ENCODE measurements at regions not wholly inside any gene's neighbourhood (a gene's known extent, or its start where the extent isn't known, plus 50 kb on each side); places are given as distances from the start of the nearest gene placed in this dataset.

GRCh38 chr9:1256178-1256577 lies 206.0 kb downstream of the DMRT2 start:
- DNase-seq, result no peak
- TF ChIP-seq ELF1 (IDR thresholded peaks at IDR 0.05) (no peak), USF2 (IDR thresholded peaks at IDR 0.05; ENCODE audit: borderline replicate concordance, low read depth, low read length) (no peak)
- Histone ChIP-seq H3K9me3 (no peaks in the 10 kb centered on the region), H3K9ac (no peak overlapping the region), H3K79me2 (ENCODE audit: insufficient read depth) (no peaks in the 10 kb centered on the region), H3K4me1 (ENCODE audit: control insufficient read depth in 1 of 2, insufficient read depth in 2 of 2, low read depth in 1 of 2, low read length in 1 of 2) (no peaks in the 10 kb centered on the region), H4K20me1 (ENCODE audit: insufficient read depth) (no peaks in the 10 kb centered on the region), H3K4me2 (no peak overlapping the region), H3K9me2 (no peaks in the 10 kb centered on the region), H3F3A (replicated peaks; ENCODE audit: insufficient read depth) (no peaks in the 10 kb centered on the region), H2AFZ (ENCODE audit: low read depth) (no peak overlapping the region), H3K4me3 (ENCODE audit: low read depth in 2 of 2, low read length in 1 of 2) (no peak overlapping the region), H3K27me3 (ENCODE audit: insufficient read depth) (no peaks in the 10 kb centered on the region), H3K36me3 (replicated peaks in 1 of 2; ENCODE audit: control insufficient read depth in 1 of 2, insufficient read depth in 2 of 2, low read length in 1 of 2) (no peaks in the 10 kb centered on the region), H3K27ac (ENCODE audit: low read depth in 2 of 2, low read length in 1 of 2) (no peak overlapping the region)
- ChIA-PET CTCF (no interaction called here), POLR2A (no interaction called here)
- WGBS (ENCODE audit: low lambda C conversion rate), result 10% methylated on average over 6 of the region's 6 CpGs

- Histone ChIP-seq H3K4me2 (no peak overlapping the region), H3K9me2 (no peaks in the 10 kb centered on the region), H3K4me1 (ENCODE audit: control insufficient read depth in 1 of 2, insufficient read depth in 2 of 2, low read depth in 1 of 2, low read length in 1 of 2) (no peaks in the 10 kb centered on the region), H2AFZ (ENCODE audit: low read depth) (no peak overlapping the region), H4K20me1 (ENCODE audit: insufficient read depth) (no peaks in the 10 kb centered on the region), H3K36me3 (replicated peaks in 1 of 2; ENCODE audit: control insufficient read depth in 1 of 2, insufficient read depth in 2 of 2, low read length in 1 of 2) (no peaks in the 10 kb centered on the region), H3K27me3 (ENCODE audit: insufficient read depth) (no peaks in the 10 kb centered on the region), H3K79me2 (ENCODE audit: insufficient read depth) (no peaks in the 10 kb centered on the region), H3F3A (replicated peaks; ENCODE audit: insufficient read depth) (no peaks in the 10 kb centered on the region), H3K27ac (ENCODE audit: low read depth in 2 of 2, low read length in 1 of 2) (no peak overlapping the region), H3K9ac (no peak overlapping the region), H3K4me3 (ENCODE audit: low read depth in 2 of 2, low read length in 1 of 2) (no peak overlapping the region), H3K9me3 (no peaks in the 10 kb centered on the region)
- no peak for DNase-seq
- ChIA-PET POLR2A (no interaction called here), CTCF (no interaction called here)
- 23% methylated on average over 2 of the region's 2 CpGs for WGBS (ENCODE audit: low lambda C conversion rate)
- no peak for TF ChIP-seq REST (IDR thresholded peaks at IDR 0.05; ENCODE audit: low read depth, low read length)
- TF ChIP-seq TCF12 (IDR thresholded peaks at IDR 0.05), result no peak
- TF ChIP-seq JUND (IDR thresholded peaks at IDR 0.05), result no peak
- TF ChIP-seq MEF2A (IDR thresholded peaks at IDR 0.05; ENCODE audit: borderline replicate concordance, low read depth), result no peak
- no peak for TF ChIP-seq POLR2AphosphoS5 (IDR thresholded peaks at IDR 0.05; ENCODE audit: low read depth, low read length)
- no peak for TF ChIP-seq MXI1 (IDR thresholded peaks at IDR 0.05; ENCODE audit: low read depth, low read length)
- TF ChIP-seq FOSL2 (IDR thresholded peaks at IDR 0.05; ENCODE audit: borderline replicate concordance, low read depth), result no peak
- TF ChIP-seq USF2 (IDR thresholded peaks at IDR 0.05; ENCODE audit: borderline replicate concordance, low read depth, low read length), result no peak
- no peak for TF ChIP-seq NFIC (IDR thresholded peaks at IDR 0.05; ENCODE audit: borderline replicate concordance)
- TF ChIP-seq GABPA (IDR thresholded peaks at IDR 0.05; ENCODE audit: low read depth), result no peak
- TF ChIP-seq GATA2 (CRISPR knock-in tag; IDR thresholded peaks at IDR 0.05), result no peak
- no peak for TF ChIP-seq TEAD4 (IDR thresholded peaks at IDR 0.05; ENCODE audit: borderline replicate concordance, insufficient read depth)
- no peak for TF ChIP-seq MAX (IDR thresholded peaks at IDR 0.05; ENCODE audit: low read depth)
- TF ChIP-seq FOXM1 (IDR thresholded peaks at IDR 0.05; ENCODE audit: low read depth), result no peak
- no peak for TF ChIP-seq TAF1 (IDR thresholded peaks at IDR 0.05; ENCODE audit: borderline replicate concordance, low read depth, low read length)
- TF ChIP-seq ELF1 (IDR thresholded peaks at IDR 0.05), result no peak
- TF ChIP-seq CTCF (IDR thresholded peaks at IDR 0.05), result no peak
- no peak for TF ChIP-seq SIN3A (IDR thresholded peaks at IDR 0.05; ENCODE audit: borderline replicate concordance, low read depth, low read length)
- TF ChIP-seq FOXJ3 (CRISPR knock-in tag; IDR thresholded peaks at IDR 0.05), result no peak
- TF ChIP-seq EZH2phosphoT487 (IDR thresholded peaks at IDR 0.05; ENCODE audit: borderline replicate concordance, low read depth), result no peak
Observed at GRCh38 chr9:1261266-1261665, 211.1 kb downstream of the DMRT2 start.
